T-helper 1 cell treated with Interleukin-12 subunit alpha and Interleukin-12 subunit beta and Interleukin-4 antibody, amounts not matched to agents 30 μg/mL and 1 μg/mL, for 36 hours (primary cell): ENCODE measurements at regions not wholly inside any gene's neighbourhood (a gene's known extent, or its start where the extent isn't known, plus 50 kb on each side); places are given as distances from the start of the nearest gene placed in this dataset.

Source experiments
- H3K27ac Mint-ChIP-seq: one replicate; pipeline ENCODE4 v1.8.0; 2021; ENCODE audit warnings: mild to moderate bottlenecking, mixed read lengths
- H3K27me3 Mint-ChIP-seq: one replicate; pipeline ENCODE4 v1.8.0; 2021; ENCODE audit warnings: low read depth, mixed read lengths
- H3K36me3 Mint-ChIP-seq: one replicate; pipeline ENCODE4 v1.8.0; 2021; ENCODE audit warnings: low read depth, mixed read lengths
- H3K4me1 Mint-ChIP-seq: one replicate; pipeline ENCODE4 v1.8.0; 2021; ENCODE audit warnings: low read depth, mixed read lengths
- H3K4me3 Mint-ChIP-seq: one replicate; pipeline ENCODE4 v1.8.0; 2021; ENCODE audit warnings: mild to moderate bottlenecking, moderate library complexity, mixed read lengths
- H3K9me3 Mint-ChIP-seq: one replicate; pipeline ENCODE4 v1.8.0; 2021; ENCODE audit warnings: mixed read lengths

DNA sequence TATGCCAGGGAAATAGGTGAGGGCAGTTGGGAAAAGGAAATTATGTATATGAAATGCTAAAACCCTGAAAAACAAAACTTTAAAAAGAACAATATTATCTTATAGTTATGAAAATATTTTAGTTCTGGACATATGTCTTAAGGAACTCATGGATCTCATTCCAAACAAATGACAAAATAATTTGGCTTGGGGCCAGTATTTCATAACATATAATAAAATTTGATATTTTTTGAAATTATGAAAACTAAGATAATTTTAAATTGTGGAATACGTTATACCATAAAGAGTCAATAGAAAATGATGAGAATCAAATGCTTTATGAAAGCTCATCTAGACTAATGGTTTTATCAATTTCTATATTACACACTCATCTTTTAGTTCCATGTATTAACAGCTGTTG, 173.8 kb upstream of the DCN start:
- Mint-ChIP-seq H3K9me3 (no peaks in the 10 kb centered on the region), H3K27ac (no peak overlapping the region), H3K4me3 (no peak overlapping the region), H3K27me3 (peaks cover 12% of the 10 kb centered on the region), H3K36me3 (no peaks in the 10 kb centered on the region), H3K4me1 (no peaks in the 10 kb centered on the region)

DNA sequence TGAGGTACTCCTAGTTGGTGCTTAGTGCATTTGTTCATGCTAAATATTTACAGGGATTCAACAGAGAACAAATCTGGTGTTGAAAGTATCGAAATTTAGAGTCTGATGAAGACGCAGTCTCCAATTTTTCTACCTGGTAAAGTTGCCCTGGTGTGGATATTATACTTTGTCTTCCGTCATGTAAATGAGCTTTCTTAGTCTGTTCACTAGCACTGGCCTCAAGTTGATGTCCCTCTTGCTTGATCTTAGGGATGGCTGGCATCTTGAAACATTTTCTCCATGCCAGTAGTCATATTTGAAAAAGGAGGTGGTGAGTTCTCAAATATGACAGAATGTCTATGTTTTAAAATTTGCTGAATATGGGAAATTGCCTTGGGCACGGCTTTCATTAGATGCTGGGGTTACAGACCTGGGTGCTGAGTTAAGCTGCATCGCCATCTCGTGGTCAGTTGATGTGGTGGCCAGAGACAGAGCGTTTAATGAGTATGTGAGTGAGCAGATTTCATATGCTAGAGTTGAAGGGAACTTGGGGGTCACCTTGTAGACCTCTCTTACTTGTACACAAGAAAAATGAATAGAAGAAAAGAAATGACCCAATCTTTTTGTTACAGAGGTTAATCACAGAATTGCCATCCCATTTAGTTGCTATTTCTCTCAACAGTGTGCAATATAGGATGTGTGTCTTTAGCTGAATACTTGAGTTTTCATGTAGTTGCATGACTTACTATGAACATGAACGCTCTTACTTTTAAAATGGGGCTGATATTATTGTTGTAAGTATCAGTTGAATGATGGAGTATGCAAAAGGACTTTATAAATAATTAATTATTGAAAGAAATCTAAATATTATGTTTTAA, 172.8 kb upstream of the DCN start:
- Mint-ChIP-seq H3K9me3 (no peaks in the 10 kb centered on the region), H3K4me1 (no peaks in the 10 kb centered on the region), H3K4me3 (no peak overlapping the region), H3K27me3 (peaks cover 12% of the 10 kb centered on the region), H3K27ac (no peak overlapping the region), H3K36me3 (no peaks in the 10 kb centered on the region)

DNA sequence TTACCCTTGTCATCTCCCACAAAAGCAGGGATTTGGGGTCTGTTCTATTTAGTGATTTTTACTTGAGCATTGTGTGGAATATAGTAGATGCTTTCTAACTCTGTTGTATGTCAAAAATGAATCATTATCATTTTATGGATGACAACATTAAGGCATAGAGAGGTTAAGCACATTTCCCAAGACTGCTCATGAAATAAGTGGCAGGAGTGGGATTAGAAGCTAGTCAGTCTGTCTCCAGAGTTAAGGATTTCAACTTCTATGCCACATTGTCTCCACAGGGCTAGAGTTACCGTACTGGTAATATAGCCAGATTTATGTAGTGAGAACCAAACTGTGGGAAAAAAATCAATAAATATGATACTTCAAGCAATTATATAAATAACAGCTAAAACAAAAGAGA, 170.6 kb upstream of the DCN start:
- H3K36me3 Mint-ChIP-seq, result no peaks in the 10 kb centered on the region

DNA sequence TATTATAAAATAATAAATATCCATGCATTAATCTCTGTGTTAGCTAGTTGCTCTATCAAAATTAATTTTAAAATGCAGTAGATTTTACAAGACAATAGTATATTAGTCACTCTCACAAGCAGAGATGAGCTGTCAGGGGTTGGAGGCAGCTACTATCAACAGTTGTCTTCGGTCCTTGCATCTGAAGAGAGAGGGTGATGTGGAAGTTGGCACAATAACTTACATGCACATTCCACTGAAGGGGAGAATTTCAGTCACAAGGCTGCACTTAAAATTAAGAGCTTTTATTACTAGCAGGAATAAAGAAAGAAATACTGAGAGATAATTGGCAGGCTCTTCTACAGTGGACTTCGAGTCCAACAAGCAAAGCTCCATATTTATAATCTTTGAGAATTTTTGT, 166.9 kb upstream of the DCN start:
- no peaks in the 10 kb centered on the region for H3K9me3 Mint-ChIP-seq
- no peaks in the 10 kb centered on the region for H3K36me3 Mint-ChIP-seq
- H3K27ac Mint-ChIP-seq, result no peak overlapping the region
- H3K27me3 Mint-ChIP-seq, result peaks cover 4% of the 10 kb centered on the region
- H3K4me3 Mint-ChIP-seq, result no peak overlapping the region
- H3K4me1 Mint-ChIP-seq, result no peaks in the 10 kb centered on the region

More for the DNA sequence above, 170.6 kb upstream of the DCN start:
- H3K4me1 Mint-ChIP-seq, result no peaks in the 10 kb centered on the region
- H3K27ac Mint-ChIP-seq, result no peak overlapping the region
- H3K27me3 Mint-ChIP-seq, result peaks cover 12% of the 10 kb centered on the region
- no peaks in the 10 kb centered on the region for H3K9me3 Mint-ChIP-seq
- no peak overlapping the region for H3K4me3 Mint-ChIP-seq

DNA sequence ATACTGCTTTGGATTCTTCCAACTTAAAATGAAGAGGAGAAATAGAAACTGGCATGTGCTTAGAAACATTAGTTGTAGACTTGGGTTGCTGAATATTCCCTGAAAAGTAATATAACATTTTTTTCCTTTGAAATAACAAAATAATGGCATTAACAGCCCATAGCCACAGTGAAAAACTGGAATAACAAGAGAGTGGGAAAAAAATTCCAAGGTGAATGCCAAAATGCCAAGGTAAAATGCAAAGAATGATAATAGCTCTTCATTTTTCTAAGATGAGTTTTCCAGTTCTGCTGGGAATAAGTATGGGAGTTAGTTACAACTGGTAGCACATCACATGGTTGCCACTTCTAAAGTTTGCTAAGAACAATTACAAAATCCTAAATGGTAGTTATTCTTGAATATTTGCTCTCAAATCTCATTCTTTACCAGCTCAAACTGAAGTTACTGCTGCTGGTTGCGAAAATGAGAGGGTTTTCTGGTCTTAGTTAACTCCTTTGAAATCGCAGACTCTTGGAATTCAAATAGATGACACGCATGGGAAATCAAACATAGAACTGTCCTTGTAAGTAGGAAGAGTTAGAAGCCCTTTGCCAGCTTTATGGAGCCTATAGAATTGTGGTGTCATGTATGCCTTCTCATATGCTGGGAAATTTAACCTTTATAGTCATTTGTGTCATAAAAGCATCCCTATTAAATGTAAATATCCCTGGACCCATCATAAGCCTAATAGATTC, 165.0 kb upstream of the DCN start:
- H3K27ac Mint-ChIP-seq, result no peak overlapping the region
- no peaks in the 10 kb centered on the region for H3K27me3 Mint-ChIP-seq
- H3K9me3 Mint-ChIP-seq, result no peaks in the 10 kb centered on the region
- no peaks in the 10 kb centered on the region for H3K36me3 Mint-ChIP-seq
- no peaks in the 10 kb centered on the region for H3K4me1 Mint-ChIP-seq
- H3K4me3 Mint-ChIP-seq, result no peak overlapping the region

DNA sequence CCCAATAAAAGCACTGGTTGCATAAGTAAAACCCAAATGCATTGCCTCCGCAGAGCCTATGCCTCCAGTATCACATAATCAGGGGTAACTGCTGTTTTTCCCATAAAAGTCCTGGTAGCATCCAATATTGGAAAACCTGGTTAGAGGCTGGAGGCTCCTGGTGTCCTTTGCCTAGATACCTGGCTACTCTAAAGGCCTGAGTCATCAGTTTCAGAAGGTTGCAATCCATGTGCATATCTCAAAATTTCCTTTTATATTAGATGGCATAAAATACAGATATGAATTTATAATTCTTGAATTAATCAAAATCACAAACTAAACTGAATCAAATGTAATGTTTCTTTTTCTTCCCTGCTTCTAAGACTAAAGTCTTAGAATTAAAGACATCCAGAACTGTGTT, 164.2 kb upstream of the DCN start:
- no peaks in the 10 kb centered on the region for H3K4me1 Mint-ChIP-seq
- no peak overlapping the region for H3K27ac Mint-ChIP-seq
- H3K4me3 Mint-ChIP-seq, result no peak overlapping the region

DNA sequence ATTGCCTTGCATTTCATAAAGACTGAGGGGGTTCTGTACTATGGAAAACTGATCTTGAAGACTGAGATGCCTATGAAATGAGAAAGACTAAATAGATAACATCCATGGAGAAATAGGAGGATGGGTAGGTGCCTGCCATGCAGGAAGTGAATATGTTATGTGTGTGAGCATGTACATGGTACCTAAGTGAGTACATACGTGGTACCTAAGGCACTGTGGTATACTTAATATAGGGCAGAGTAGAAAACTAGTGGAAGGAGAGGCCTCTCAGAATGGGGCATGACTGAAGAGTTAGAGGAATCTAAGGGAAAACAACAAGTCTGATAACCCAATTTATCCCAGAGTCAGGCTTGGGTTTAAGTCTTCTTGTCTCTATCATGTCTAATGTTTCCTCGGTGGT, 161.8 kb upstream of the DCN start:
- H3K27ac Mint-ChIP-seq, result no peak overlapping the region
- H3K36me3 Mint-ChIP-seq, result no peaks in the 10 kb centered on the region
- no peaks in the 10 kb centered on the region for H3K27me3 Mint-ChIP-seq
- no peaks in the 10 kb centered on the region for H3K9me3 Mint-ChIP-seq
- H3K4me1 Mint-ChIP-seq, result no peaks in the 10 kb centered on the region
- H3K4me3 Mint-ChIP-seq, result no peak overlapping the region

More for the DNA sequence above, 164.2 kb upstream of the DCN start:
- Mint-ChIP-seq H3K27me3 (no peaks in the 10 kb centered on the region), H3K9me3 (no peaks in the 10 kb centered on the region), H3K36me3 (no peaks in the 10 kb centered on the region)

DNA sequence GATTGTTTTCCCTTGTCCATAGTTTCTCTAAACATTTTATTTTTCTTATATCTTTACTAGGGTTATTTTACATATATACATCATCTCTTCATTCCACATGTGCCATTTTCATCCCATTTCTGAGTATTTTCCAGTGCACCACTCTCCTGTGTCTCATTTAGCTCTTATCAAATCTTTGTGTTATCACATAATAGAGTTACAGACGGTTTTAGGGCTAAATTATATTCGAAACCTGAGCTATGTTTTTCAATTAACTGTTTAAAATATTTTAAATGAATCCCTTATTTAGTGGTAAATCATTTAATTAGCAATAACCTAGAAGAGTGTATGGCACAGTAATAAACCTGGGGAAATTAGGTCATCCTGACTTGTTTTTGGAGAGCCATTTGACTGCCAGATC, 160.4 kb upstream of the DCN start:
- Mint-ChIP-seq H3K36me3 (no peaks in the 10 kb centered on the region), H3K27me3 (no peaks in the 10 kb centered on the region), H3K4me3 (no peak overlapping the region), H3K9me3 (no peaks in the 10 kb centered on the region), H3K27ac (no peak overlapping the region), H3K4me1 (no peaks in the 10 kb centered on the region)

DNA sequence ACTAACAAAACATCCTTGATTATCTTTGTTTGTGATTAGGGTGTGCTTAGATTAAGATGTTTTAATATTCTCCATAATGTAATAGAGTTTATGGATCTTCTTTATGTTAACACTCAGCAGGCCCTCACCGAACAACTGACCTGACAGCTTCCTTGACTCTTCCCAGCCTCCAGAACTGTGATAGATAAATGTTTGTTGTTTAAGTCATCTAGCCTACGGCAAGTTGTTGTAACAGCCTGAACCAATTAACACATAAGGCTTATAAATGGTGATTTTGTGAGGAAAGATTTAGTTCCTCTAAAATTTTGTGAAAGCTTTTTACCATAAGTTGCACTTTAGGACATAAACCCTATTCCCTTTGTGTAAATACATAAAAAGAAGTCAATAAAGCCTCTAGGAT, 156.5 kb upstream of the DCN start:
- peaks cover 9% of the 10 kb centered on the region for H3K27me3 Mint-ChIP-seq
- no peaks in the 10 kb centered on the region for H3K9me3 Mint-ChIP-seq
- H3K4me3 Mint-ChIP-seq, result no peak overlapping the region
- H3K27ac Mint-ChIP-seq, result no peak overlapping the region
- no peaks in the 10 kb centered on the region for H3K4me1 Mint-ChIP-seq
- no peaks in the 10 kb centered on the region for H3K36me3 Mint-ChIP-seq

DNA sequence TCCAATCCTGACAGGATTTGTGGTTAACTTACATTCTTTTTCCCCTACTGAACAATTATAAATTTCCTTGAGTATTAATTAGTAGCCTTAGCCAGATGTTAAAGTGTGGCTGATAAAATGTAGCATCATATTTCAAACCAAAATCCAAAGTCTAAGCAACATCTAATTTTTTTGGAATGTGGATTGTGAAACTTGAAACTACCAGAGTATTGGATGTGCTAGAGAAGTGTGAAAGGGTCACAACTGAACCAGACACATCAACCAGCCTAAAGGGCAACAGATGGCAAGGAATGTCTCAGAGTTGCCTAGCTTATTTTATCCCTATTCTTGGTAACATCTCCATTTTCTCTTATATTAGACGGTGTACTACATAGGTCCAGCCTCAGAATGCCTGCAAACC, 153.1 kb upstream of the DCN start:
- Mint-ChIP-seq H3K9me3 (no peaks in the 10 kb centered on the region), H3K4me3 (no peak overlapping the region), H3K36me3 (no peaks in the 10 kb centered on the region), H3K27me3 (peaks cover 9% of the 10 kb centered on the region), H3K4me1 (no peaks in the 10 kb centered on the region), H3K27ac (no peak overlapping the region)

DNA sequence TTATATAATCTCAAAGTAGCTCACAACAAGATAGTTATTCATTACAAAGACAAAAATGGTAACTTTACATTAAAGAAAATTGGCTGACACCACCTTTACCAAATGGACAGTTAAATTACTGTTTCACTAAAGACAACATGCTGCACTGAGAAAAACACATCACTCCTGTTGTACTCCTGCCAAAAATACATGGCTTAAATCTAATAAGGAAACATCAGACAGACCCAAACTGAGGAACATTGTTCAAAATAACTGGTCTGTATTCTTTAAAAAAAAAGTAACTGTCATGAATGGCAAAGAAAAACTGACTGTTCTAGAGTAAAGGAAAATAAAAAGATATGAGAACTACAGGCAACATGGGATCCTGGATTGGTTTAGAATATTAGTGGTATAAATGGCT, 151.3 kb upstream of the DCN start:
- Mint-ChIP-seq H3K4me3 (no peak overlapping the region), H3K36me3 (no peaks in the 10 kb centered on the region), H3K27ac (no peak overlapping the region)

DNA sequence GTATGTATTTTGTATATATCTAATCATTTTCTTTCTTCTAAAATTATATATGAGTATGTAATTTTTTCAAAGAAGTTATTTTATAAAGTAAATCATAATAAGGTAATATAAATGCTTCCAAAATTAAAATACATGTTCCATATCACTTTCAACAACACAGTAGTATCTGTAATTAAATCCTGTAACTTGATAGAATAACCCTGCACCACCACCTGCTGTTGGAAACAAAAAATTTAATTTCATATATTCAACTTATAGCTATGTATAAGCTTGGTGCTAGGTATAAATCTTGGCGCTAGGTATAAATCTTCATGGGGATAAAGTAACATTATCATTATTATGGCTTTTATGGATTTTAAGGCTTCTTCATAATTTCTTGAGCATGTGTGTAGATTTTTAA, 149.7 kb upstream of the DCN start:
- no peak overlapping the region for H3K27ac Mint-ChIP-seq
- H3K4me1 Mint-ChIP-seq, result no peaks in the 10 kb centered on the region
- no peaks in the 10 kb centered on the region for H3K9me3 Mint-ChIP-seq
- H3K36me3 Mint-ChIP-seq, result no peaks in the 10 kb centered on the region
- no peak overlapping the region for H3K4me3 Mint-ChIP-seq
- peaks cover 9% of the 10 kb centered on the region for H3K27me3 Mint-ChIP-seq

More for the DNA sequence above, 151.3 kb upstream of the DCN start:
- Mint-ChIP-seq H3K4me1 (no peaks in the 10 kb centered on the region), H3K9me3 (no peaks in the 10 kb centered on the region), H3K27me3 (peaks cover 9% of the 10 kb centered on the region)

DNA sequence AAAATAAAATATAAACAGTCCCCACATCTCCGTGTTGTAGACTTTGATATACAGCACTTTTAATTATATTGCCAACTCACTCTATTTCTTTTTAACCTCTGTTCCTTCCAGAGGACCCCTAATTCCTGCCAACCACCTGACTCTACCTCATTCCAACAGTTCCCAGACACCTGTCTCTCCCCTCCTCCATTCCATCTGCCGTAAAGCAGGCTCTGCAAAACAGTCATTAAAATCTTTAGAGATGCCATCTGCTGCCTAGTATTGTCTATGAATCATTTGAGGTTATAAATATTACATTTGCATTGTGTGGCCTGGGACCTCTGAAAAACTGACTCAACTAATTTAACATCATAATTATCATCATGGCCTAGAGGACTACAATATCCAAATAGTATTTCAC, 148.8 kb upstream of the DCN start:
- Mint-ChIP-seq H3K36me3 (no peaks in the 10 kb centered on the region), H3K4me3 (no peak overlapping the region), H3K27ac (no peak overlapping the region), H3K9me3 (no peaks in the 10 kb centered on the region), H3K27me3 (peaks cover 9% of the 10 kb centered on the region), H3K4me1 (no peaks in the 10 kb centered on the region)

DNA sequence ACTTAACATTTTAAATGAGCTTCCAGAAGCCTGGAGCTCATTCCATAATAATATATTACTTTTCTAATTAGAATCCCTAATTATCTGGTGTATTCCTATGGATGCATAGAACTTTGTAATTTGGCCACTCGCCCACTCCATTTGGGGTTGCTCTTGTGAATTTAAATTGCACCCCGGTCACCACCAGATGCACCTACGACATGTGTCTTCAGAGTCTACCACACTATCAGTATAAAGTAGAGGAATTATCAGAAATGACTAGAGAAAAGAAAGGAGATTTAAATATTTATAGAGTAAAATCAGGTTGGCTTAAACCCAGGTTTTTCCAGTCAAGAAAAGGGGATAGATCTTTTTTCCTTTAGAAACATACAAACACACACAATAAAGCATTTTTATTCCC, 145.8 kb upstream of the DCN start:
- Mint-ChIP-seq H3K4me1 (no peaks in the 10 kb centered on the region), H3K9me3 (no peaks in the 10 kb centered on the region), H3K27ac (no peak overlapping the region), H3K4me3 (no peak overlapping the region), H3K36me3 (no peaks in the 10 kb centered on the region), H3K27me3 (no peaks in the 10 kb centered on the region)

DNA sequence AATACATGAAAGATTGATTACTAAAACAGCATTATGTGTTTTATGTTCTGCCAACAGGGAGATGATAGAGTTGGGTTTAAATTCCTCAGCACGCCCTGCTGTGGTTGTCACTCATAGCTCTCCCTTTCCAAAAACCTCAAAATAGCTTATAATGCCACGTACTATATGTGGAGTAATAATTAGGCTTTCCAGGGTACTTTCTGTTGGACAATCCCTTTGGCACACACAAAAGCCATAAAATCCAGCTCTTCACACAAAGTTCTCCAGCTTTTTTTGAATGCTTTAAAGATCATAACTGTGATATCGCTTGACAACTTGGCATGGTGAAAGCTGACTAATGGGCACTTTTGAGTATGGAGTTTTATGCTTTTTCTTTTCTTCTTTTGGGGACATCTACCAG, 145.3 kb upstream of the DCN start:
- Mint-ChIP-seq H3K36me3 (no peaks in the 10 kb centered on the region), H3K4me3 (no peak overlapping the region), H3K9me3 (no peaks in the 10 kb centered on the region), H3K4me1 (no peaks in the 10 kb centered on the region), H3K27me3 (no peaks in the 10 kb centered on the region), H3K27ac (no peak overlapping the region)
